H9 (cell line): ENCODE measurements at regions not wholly inside any gene's neighbourhood (a gene's known extent, or its start where the extent isn't known, plus 50 kb on each side); places are given as distances from the start of the nearest gene placed in this dataset.

Experiments
- DNase-seq: peaks from one replicate; pipeline ENCODE4 v3.0.0-alpha.2; 2017
- H2AFZ ChIP-seq: one replicate; pipeline ENCODE4 v1.6.1; 2013; ENCODE audit warnings: mild to moderate bottlenecking, low read length, control low read depth, moderate library complexity
- H2AK5ac ChIP-seq: 2 replicates; pipeline ENCODE4 v1.6.1; 2013; ENCODE audit warnings: low read length, control low read depth, mixed read lengths; ENCODE audit not compliant: insufficient read length
- H2BK120ac ChIP-seq: one replicate; pipeline ENCODE4 v1.6.1; 2013; ENCODE audit warnings: low read depth, mild to moderate bottlenecking, low read length, control low read depth, inconsistent platforms; ENCODE audit not compliant: poor library complexity, severe bottlenecking
- H2BK12ac ChIP-seq: 2 replicates; pipeline ENCODE4 v1.6.1; 2013; ENCODE audit warnings: low read length, control low read depth, mixed read lengths, low read depth; ENCODE audit not compliant: insufficient read length
- H2BK15ac ChIP-seq: 2 replicates; pipeline ENCODE4 v1.6.1; 2013; ENCODE audit warnings: low read depth, low read length, control low read depth
- H2BK20ac ChIP-seq: one replicate; pipeline ENCODE4 v1.6.1; 2013; ENCODE audit warnings: low read depth, mild to moderate bottlenecking, low read length, control low read depth, inconsistent platforms; ENCODE audit not compliant: poor library complexity, severe bottlenecking
- H2BK5ac ChIP-seq: 2 replicates; pipeline ENCODE4 v1.6.1; 2013; ENCODE audit warnings: low read length, control low read depth, mixed read lengths; ENCODE audit not compliant: insufficient read length
- H3K14ac ChIP-seq: 2 replicates; pipeline ENCODE4 v1.6.1; 2013; ENCODE audit warnings: low read length, control low read depth; ENCODE audit not compliant: insufficient read depth
- H3K18ac ChIP-seq: 2 replicates; pipeline ENCODE4 v1.6.1; 2013; ENCODE audit warnings: low read depth, mild to moderate bottlenecking, mixed read lengths, low read length, control low read depth; ENCODE audit not compliant: insufficient read length
- H3K23ac ChIP-seq: 2 replicates; pipeline ENCODE4 v1.6.1; 2013; ENCODE audit warnings: low read length, control low read depth, mixed read lengths, low read depth; ENCODE audit not compliant: insufficient read length
- H3K23me2 ChIP-seq: 2 replicates; pipeline ENCODE4 v1.6.1; 2013; ENCODE audit warnings: low read depth, mild to moderate bottlenecking, mixed read lengths, low read length, control low read depth; ENCODE audit not compliant: insufficient read length, poor library complexity, severe bottlenecking
- H3K27ac ChIP-seq: 2 replicates; pipeline ENCODE4 v1.5.1; 2013; ENCODE audit warnings: low read length, control low read depth, mixed read lengths, low read depth; ENCODE audit not compliant: insufficient read length
- H3K27me3 ChIP-seq: 2 replicates; pipeline ENCODE4 v1.6.1; 2013; ENCODE audit warnings: low read length, control low read depth, inconsistent platforms; ENCODE audit not compliant: insufficient read depth
- H3K4ac ChIP-seq: 2 replicates; pipeline ENCODE4 v1.6.1; 2013; ENCODE audit warnings: low read depth, mild to moderate bottlenecking, control low read depth, inconsistent platforms, low read length, moderate library complexity
- H3K4me1 ChIP-seq: 2 replicates; pipeline ENCODE4 v1.6.1; 2013; ENCODE audit warnings: low read length, control low read depth, inconsistent platforms; ENCODE audit not compliant: insufficient read depth
- H3K4me2 ChIP-seq: 2 replicates; pipeline ENCODE4 v1.6.1; 2013; ENCODE audit warnings: low read length, control low read depth, mixed read lengths; ENCODE audit not compliant: insufficient read length, insufficient read depth
- H3K56ac ChIP-seq: 2 replicates; pipeline ENCODE4 v1.6.1; 2013; ENCODE audit warnings: low read depth, mild to moderate bottlenecking, mixed read lengths, low read length, control low read depth; ENCODE audit not compliant: insufficient read length
- H3K79me1 ChIP-seq: 2 replicates; pipeline ENCODE4 v1.6.1; 2013; ENCODE audit warnings: low read depth, mild to moderate bottlenecking, moderate library complexity, low read length, control low read depth, inconsistent platforms; ENCODE audit not compliant: insufficient read depth, poor library complexity, severe bottlenecking
- H3K79me2 ChIP-seq: 2 replicates; pipeline ENCODE4 v1.6.1; 2013; ENCODE audit warnings: low read length, control low read depth, inconsistent platforms; ENCODE audit not compliant: insufficient read depth
- H3K9ac ChIP-seq: 2 replicates; pipeline ENCODE4 v1.6.1; 2013; ENCODE audit warnings: low read length, control low read depth, mixed read lengths; ENCODE audit not compliant: insufficient read length; ENCODE audit errors: extremely low read depth
- H3K9me3 ChIP-seq: one replicate; pipeline ENCODE4 v1.6.1; 2013; ENCODE audit warnings: low read depth, low read length, inconsistent platforms; ENCODE audit not compliant: control insufficient read depth
- H3T11ph ChIP-seq: one replicate; pipeline ENCODE4 v1.6.1; 2013; ENCODE audit warnings: mild to moderate bottlenecking, low read length, control low read depth, inconsistent platforms
- H4K20me1 ChIP-seq: one replicate; pipeline ENCODE4 v1.6.1; 2013; ENCODE audit not compliant: control insufficient read depth, insufficient read length, insufficient read depth
- H4K5ac ChIP-seq: 2 replicates; pipeline ENCODE4 v1.6.1; 2013; ENCODE audit warnings: low read depth, mild to moderate bottlenecking, mixed read lengths, low read length, control low read depth; ENCODE audit not compliant: insufficient read length
- H4K8ac ChIP-seq: replicated peaks from 2 replicates; pipeline ENCODE4 v1.6.1; 2013; ENCODE audit warnings: low read length, control low read depth, mixed read lengths, low read depth; ENCODE audit not compliant: insufficient read length
- H4K91ac ChIP-seq: 2 replicates; pipeline ENCODE4 v1.6.1; 2013; ENCODE audit warnings: low read depth, mild to moderate bottlenecking, moderate library complexity, mixed read lengths, low read length, control low read depth; ENCODE audit not compliant: insufficient read length
- H3K27ac Mint-ChIP-seq, 3 experiments: 2 replicates in 2 of 3; 3 replicates in 1 of 3; pipeline ENCODE4 v1.8.0; 2020 to 2021; ENCODE audit warnings: mixed read lengths in 3 of 3, mild to moderate bottlenecking in 1 of 3, moderate library complexity in 1 of 3
- H3K27me3 Mint-ChIP-seq: 2 replicates; pipeline ENCODE4 v1.8.0; 2021; ENCODE audit warnings: low read depth, mild to moderate bottlenecking, moderate library complexity, mixed read lengths
- H3K36me3 Mint-ChIP-seq, 3 experiments: 2 replicates in 2 of 3; 3 replicates in 1 of 3; pipeline ENCODE4 v1.8.0; 2020 to 2021; ENCODE audit warnings: low read depth in 3 of 3, mixed read lengths in 3 of 3; ENCODE audit not compliant: insufficient read depth in 1 of 3
- H3K4me1 Mint-ChIP-seq, 2 experiments: 2 replicates each; pipeline ENCODE4 v1.8.0; 2020; ENCODE audit warnings: mixed read lengths in 2 of 2
- H3K4me3 Mint-ChIP-seq, 2 experiments: 2 replicates in 1 of 2; 3 replicates in 1 of 2; pipeline ENCODE4 v1.8.0; 2020 to 2021; ENCODE audit warnings: mild to moderate bottlenecking in 2 of 2, mixed read lengths in 2 of 2, moderate library complexity in 1 of 2
- H3K9me3 Mint-ChIP-seq, 2 experiments: 2 replicates in 1 of 2; 3 replicates in 1 of 2; pipeline ENCODE4 v1.8.0; 2020; ENCODE audit warnings: mild to moderate bottlenecking in 2 of 2, mixed read lengths in 2 of 2, moderate library complexity in 1 of 2
- whole genome bisulfite sequencing: extraction: QIAGEN DNeasy Blood & Tissue Kit; methylation state at CpG from one replicate; pipeline ENCODE4 v1.1.7; 2013; ENCODE audit warnings: missing lambda C conversion rate, low lambda C conversion rate, mixed read lengths; ENCODE audit not compliant: insufficient read length; ENCODE audit errors: extremely low coverage; 5-methylcytosine and 5-hydroxymethylcytosine counted together
- TF ChIP-seq, protein P1 (sequence below): fragments of 200-600 bp; sonication (generic); conservative IDR thresholded peaks from 3 replicates; pipeline ENCODE4 v1.8.0; 2021; ENCODE audit warnings: antibody characterized with exemption, mild to moderate bottlenecking

- no peak overlapping the region for H3K23ac ChIP-seq
- no peak overlapping the region for H2AK5ac ChIP-seq
- no peak overlapping the region for H2BK20ac ChIP-seq
- H4K5ac ChIP-seq, result no peak overlapping the region
- no peak overlapping the region for H3K18ac ChIP-seq
- no CpG with 5 or more reads among the region's 2 CpGs for WGBS
- H3K4me2 ChIP-seq, result no peak overlapping the region
- H2BK120ac ChIP-seq, result no peak overlapping the region
- H2BK12ac ChIP-seq, result no peak overlapping the region
- no peaks in the 10 kb centered on the region for H3K23me2 ChIP-seq
- no peaks in the 10 kb centered on the region for H3K79me1 ChIP-seq
- H3K27ac Mint-ChIP-seq, result no peak overlapping the region
- DNase-seq, result no peak
- no peaks in the 10 kb centered on the region for H3K9me3 ChIP-seq
- H3K14ac ChIP-seq, result no peak overlapping the region
- no peak overlapping the region for H3K9ac ChIP-seq
- H3K36me3 Mint-ChIP-seq, result peaks cover 0 to 23% (median 5%) of the 10 kb centered on the region in 3 experiments; a peak in 3 of 7 replicates
- no peak overlapping the region for H4K91ac ChIP-seq
- no peaks in the 10 kb centered on the region for H3K79me2 ChIP-seq
- H4K20me1 ChIP-seq, result no peaks in the 10 kb centered on the region
- H3K4me3 Mint-ChIP-seq, result no peak overlapping the region
- H2BK5ac ChIP-seq, result no peak overlapping the region
- H3K9me3 Mint-ChIP-seq, result peaks cover 3 to 4% of the 10 kb centered on the region in 2 experiments; a peak in 4 of 5 replicates
- no peaks in the 10 kb centered on the region for H3K27me3 ChIP-seq
- no peak overlapping the region for H3T11ph ChIP-seq
- no peaks in the 10 kb centered on the region for H3K27me3 Mint-ChIP-seq
- H4K8ac ChIP-seq, result no peak overlapping the region
- no peak overlapping the region for H2BK15ac ChIP-seq
- H3K4me1 ChIP-seq, result no peaks in the 10 kb centered on the region; the same call in 1 of the 2 replicates
- H2AFZ ChIP-seq, result no peak overlapping the region
- no peak overlapping the region for H3K27ac ChIP-seq
- no peak overlapping the region for H3K56ac ChIP-seq
- TF ChIP-seq, protein P1, sequence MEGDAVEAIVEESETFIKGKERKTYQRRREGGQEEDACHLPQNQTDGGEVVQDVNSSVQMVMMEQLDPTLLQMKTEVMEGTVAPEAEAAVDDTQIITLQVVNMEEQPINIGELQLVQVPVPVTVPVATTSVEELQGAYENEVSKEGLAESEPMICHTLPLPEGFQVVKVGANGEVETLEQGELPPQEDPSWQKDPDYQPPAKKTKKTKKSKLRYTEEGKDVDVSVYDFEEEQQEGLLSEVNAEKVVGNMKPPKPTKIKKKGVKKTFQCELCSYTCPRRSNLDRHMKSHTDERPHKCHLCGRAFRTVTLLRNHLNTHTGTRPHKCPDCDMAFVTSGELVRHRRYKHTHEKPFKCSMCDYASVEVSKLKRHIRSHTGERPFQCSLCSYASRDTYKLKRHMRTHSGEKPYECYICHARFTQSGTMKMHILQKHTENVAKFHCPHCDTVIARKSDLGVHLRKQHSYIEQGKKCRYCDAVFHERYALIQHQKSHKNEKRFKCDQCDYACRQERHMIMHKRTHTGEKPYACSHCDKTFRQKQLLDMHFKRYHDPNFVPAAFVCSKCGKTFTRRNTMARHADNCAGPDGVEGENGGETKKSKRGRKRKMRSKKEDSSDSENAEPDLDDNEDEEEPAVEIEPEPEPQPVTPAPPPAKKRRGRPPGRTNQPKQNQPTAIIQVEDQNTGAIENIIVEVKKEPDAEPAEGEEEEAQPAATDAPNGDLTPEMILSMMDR, result no peak
- no peak overlapping the region for H3K4ac ChIP-seq
- H3K4me1 Mint-ChIP-seq, result peaks cover 12 to 15% of the 10 kb centered on the region in 2 experiments
Observed at GRCh38 chr6:97864826-97865225, 581.8 kb upstream of the MMS22L start.
